GM18502 (cell line): ENCODE measurements at regions not wholly inside any gene's neighbourhood (a gene's known extent, or its start where the extent isn't known, plus 50 kb on each side); places are given as distances from the start of the nearest gene placed in this dataset.
"Not testable (repeated sequence)": the region's sequence is repeated elsewhere in the genome, so short reads cannot be mapped to it uniquely, and the experiment has no call there.

ENCODE experiments used
- ATAC-seq: cut with Tn5 transposase; IDR thresholded peaks from one replicate; pipeline ENCODE4 v1.9.1; 2021; ENCODE audit warnings: mild to moderate bottlenecking; ENCODE audit not compliant: unreplicated experiment, poor library complexity

- ATAC-seq = no peak
These were observed 88.9 kb upstream of the NT5E start for GRCh38 chr6:85360794-85361642.

- no peak for ATAC-seq
These were observed 92.2 kb upstream of the NT5E start for GRCh38 chr6:85357651-85358050.

- ATAC-seq = not testable (repeated sequence)
These were observed 93.1 kb upstream of the NT5E start for GRCh38 chr6:85356743-85357142.

- ATAC-seq = no peak
These were observed 94.1 kb upstream of the NT5E start for GRCh38 chr6:85355816-85356215.

GRCh38 chr6:85354761-85355618 lies 94.9 kb upstream of the NT5E start:
- ATAC-seq = peak; percentile 88

- no peak for ATAC-seq
These were observed 96.9 kb upstream of the NT5E start for GRCh38 chr6:85353012-85353411.

GRCh38 chr6:85348643-85349042 lies 101.2 kb upstream of the NT5E start:
- ATAC-seq = no peak

- ATAC-seq = no peak
These were observed 102.1 kb upstream of the NT5E start for GRCh38 chr6:85347812-85348211.

GRCh38 chr6:85346196-85346595 lies 103.7 kb upstream of the NT5E start:
- ATAC-seq = no peak

GRCh38 chr6:85344996-85345395 lies 104.9 kb upstream of the NT5E start:
- ATAC-seq = no peak

GRCh38 chr6:85343428-85343827 lies 106.5 kb upstream of the NT5E start:
- no peak for ATAC-seq

GRCh38 chr6:85329196-85329595 lies 120.7 kb upstream of the NT5E start:
- no peak for ATAC-seq

GRCh38 chr6:85325811-85326210 lies 124.1 kb upstream of the NT5E start:
- ATAC-seq = not testable (repeated sequence)

- ATAC-seq = peak; percentile 91
These were observed 126.3 kb upstream of the NT5E start for GRCh38 chr6:85323435-85324040.

GRCh38 chr6:85322446-85323105 lies 127.3 kb upstream of the NT5E start:
- no peak for ATAC-seq

GRCh38 chr6:85321906-85322305 lies 128.0 kb upstream of the NT5E start:
- no peak for ATAC-seq

GRCh38 chr6:85314586-85314985 lies 135.3 kb upstream of the NT5E start:
- no peak for ATAC-seq

- ATAC-seq = no peak
These were observed 149.3 kb upstream of the NT5E start for GRCh38 chr6:85300581-85300980.

GRCh38 chr6:85298553-85298952 lies 151.3 kb upstream of the NT5E start:
- ATAC-seq = no peak

- no peak for ATAC-seq
These were observed 158.6 kb upstream of the NT5E start for GRCh38 chr6:85291326-85291725.
